ENCODE measurements at regions not wholly inside any gene's neighbourhood (a gene's known extent, or its start where the extent isn't known, plus 50 kb on each side); places are given as distances from the start of the nearest gene placed in this dataset.
"Not testable (repeated sequence)": the region's sequence is repeated elsewhere in the genome, so short reads cannot be mapped to it uniquely, and the experiment has no call there.

DNA sequence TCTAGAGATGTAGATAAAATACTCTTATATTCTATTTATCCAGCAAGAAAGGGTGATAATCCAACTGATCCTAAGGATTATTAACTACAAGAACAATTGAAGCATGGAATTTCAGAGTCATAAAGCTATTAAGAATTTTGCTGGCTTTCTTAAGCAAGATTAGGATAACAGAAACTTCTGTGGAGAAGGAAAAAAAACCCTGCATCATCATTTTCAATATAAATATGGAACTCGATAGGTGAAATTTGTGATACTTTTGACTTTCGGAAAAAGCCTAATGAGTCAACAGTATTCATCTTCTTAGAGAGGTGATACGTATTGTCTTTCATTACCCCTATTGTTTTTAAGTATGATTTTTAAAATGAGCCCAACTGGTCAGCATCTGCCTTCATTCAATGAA is 593.3 kb downstream of the CPS1 start:
- no peak for DNase-seq

DNA sequence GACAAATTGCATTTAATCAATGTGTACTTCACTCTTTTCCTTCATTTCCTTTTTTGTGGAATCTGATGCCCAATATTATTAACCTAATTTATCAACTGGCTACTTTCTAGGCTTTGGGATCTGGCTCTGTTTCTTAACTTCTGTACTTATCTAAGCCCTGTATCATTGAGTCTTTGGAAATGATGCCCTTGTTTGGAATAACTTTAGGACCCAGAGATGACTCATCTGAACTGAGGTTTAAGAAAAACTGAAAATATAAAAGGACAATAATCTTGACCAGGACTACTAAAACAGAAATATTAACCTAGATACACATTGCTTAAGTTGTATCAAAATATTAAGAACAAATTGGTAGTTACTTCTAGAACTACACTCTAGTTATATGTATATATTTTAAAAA is 600.8 kb downstream of the CPS1 start:
- no peak for DNase-seq

DNA sequence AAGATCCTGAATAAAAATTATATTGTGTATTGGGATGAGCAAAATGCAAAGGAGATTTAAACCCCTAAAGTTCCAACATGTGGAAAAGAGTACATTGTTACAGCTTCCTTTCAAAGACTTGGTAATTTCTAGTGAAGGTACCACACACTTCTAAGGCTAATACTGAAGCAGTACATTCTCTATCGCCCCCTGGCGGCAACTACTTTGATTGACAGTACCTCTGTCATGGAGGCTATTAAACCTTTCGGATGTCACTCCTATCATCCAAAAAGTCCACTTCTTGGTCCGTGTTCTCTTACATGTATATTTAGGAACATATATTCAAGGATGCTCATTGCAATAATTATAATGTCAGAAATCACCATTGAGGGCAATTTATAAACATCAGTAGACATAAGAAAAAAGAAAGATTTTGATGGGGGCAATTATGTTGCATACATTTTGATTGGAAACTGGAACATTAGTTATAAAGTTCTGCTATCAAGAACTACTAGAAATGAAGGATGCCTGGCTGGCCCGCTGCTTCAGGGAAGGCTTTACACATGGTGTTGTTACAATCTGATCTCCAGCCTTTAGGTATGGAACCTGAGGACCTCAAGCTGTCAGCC is 601.6 kb downstream of the CPS1 start:
- DNase-seq: peak; percentile 1 to 36 (median 12)

DNA sequence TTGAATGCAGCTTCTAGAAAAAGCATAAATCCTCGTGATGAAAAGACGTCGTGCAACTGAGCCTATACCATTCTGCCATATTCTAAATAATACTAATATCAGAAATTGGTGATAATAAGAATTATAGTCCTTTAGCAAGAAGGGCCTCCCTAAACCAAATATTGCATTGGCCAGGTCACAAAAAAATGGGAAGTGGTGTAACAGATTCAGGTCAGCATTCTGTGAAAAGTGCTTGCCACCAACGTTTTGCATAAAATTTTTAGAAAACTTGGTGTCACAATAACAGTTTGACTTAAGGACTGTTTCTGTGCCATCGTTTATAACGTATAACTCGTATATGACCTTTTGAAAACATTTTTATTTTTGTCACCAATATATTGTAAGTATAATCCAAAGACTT is 603.6 kb downstream of the CPS1 start:
- DNase-seq: no peak

DNA sequence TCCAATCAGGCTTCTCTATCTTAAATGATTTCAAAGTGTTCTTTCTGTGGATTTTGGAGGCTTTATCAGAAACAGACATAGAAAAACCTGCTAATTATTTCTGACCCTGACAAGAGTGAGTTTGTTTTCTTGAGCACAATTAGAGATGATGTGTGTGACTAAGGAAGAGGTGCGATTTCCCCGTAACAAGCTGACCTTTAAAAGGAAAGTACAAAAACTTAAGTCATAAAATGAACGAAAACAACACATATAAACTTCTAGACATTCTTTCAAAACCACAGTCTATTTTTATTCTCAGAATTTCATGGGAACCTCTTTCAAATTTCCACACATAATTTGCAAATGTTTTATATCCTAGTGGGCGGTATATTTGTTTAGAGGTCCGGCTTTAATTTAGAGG is 604.8 kb downstream of the CPS1 start:
- DNase-seq: no peak

DNA sequence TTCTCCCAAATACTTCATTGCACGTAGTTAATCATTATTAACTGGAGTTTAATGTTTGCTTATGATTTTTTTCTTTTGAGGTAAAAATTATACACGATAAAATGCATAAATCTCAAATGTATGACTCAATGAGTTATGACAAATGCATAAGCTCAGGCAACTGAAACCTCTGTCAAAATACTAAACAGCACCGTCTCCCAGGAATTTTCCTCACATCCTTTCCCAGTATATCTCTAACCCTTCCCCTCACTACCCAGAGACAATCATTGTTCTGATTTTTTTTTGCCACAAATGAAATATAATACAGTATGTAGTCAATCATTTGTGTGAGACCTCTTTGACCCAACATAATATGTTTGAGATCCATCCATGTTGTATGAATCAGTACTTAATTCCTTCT is 606.5 kb downstream of the CPS1 start:
- DNase-seq: no peak

DNA sequence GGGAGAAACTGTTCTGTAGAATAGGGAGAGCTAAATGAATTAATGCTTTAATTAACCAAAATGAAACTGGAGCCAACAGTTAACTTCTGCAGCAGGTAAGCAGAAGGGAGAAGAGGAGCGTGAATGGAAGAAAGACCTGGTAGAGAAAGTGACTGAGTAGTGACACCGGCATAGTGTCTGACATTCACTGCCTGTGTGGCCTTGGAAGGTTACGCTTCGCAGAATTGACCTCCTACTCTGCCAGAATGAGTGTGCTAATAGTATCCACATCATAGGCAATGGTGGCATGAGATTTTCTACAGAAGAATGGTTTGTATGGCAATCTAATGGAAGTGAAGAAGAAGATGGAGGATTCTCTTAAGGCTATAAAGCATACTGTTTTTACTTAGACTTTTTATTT is 614.4 kb downstream of the CPS1 start:
- DNase-seq: no peak

DNA sequence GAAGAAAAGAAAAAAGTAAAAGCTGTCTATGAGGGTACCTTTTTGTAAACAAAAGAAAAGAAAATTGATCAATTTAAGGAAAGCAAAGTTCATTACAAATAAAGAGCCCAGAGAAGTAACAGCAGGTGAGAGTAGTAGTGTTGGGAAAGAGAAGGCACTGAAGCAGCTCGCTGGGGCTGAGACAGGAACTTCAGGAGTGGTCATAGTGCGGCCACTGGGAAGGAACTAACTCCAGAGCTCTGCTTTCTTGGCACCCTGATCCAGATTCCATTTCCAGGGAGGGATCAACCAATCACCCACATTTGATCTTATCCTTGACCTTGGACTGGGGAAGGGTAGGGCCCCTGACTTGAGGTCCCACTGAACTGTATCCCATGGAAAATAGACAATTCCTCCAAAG is 617.6 kb downstream of the CPS1 start:
- no peak for DNase-seq

DNA sequence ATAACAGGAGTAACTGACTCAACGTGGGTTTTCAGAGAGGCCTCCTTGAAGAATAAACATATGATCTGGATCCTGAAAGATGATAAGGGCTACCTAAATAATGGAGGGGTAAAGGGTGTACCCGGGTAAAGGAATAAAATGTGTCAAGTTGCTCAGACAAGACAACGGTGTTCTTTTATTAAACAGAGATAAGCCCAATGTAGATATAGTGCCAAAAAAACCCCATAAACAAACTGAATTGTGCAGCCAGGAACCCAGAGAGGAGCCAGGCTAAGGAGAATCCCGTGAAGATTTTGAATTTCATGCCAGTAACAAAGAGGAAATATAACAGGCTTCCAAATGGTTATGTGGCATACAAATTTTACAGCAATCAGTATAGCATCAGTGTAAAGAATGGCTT is 618.2 kb downstream of the CPS1 start:
- no peak for DNase-seq

DNA sequence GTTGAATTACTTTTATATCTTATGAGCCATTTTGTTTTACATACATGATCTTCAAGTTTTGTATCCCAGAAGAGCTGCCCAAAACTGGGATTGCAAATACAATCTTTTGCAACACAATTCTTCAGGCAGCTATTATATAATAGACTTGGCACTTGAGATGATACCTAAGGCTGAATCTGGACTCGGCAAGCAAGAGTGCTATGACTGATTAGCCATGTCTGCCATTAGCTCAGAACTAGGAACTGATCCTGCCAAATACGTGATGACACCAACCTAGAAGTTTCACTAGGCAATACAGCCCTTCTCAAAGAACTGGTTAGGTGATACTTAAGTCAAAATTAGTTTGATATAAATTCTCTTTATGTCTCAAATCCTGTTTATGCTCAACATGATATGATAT is 619.6 kb downstream of the CPS1 start:
- DNase-seq: no peak

DNA sequence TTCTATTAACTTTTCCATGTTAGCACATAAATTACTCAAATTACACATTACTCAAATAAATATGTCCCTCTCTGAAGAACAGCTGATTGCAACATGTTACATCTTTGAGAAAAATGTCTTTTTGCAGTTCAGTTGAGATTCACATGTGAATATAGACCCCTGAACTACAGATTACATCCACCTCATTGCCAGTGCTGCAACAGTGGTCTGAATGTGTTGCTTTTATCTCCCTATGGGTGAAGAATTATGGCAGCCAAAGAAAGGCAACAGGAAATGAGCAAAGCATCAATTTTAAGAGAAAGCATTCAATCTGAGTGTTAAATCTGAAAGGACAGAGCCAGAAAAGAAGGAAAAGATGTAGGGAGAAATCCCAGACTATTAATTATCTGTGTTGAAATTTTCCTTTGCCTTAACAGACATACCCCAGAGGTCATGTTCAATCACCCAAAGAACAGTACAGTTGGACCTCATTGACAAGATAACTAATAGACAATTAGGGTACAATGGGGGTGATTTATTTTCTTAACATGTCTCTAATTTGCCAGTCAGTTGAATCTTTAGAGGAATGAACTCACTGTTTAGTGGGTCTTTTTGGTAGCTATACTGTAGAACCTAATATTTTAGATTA is 620.2 kb downstream of the CPS1 start:
- DNase-seq: no peak

DNA sequence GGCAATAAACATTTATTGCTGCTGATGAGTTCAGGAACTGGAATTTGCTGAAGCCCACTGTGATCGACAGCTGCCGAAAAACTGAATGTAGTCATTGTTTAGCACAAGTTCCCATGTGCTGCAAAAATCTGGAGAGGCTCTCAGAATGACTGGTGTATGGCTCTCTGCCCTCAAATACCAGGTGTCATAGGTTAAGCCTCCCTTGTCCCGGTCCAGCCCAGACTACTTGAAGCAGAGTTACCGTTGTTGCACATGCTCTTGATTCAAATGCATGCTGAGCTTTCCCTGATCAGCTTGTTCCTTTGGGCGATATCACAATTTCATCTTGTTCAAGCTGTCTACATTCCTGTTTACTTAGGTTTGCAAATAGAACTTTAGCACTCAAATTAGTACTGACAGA is 625.2 kb downstream of the CPS1 start:
- DNase-seq: no peak

DNA sequence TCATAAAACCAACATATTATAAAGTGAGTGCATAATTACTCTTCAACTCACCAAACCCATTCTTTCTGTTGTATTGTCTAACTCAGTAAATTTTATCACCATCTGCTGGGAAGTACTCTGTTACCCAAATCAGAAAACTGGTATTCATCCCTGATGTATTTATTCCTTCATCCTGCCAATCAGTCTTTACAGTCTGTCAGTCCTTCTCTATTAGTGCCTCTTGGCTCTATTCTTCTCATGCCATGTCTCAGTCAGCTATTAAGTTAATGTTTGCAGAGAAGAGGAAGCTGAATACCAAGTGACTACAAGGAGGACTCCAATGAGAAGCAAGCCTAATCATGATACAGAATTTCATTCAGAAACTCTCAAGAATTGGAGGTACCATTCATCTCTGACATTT is 631.2 kb downstream of the CPS1 start:
- DNase-seq: no peak

DNA sequence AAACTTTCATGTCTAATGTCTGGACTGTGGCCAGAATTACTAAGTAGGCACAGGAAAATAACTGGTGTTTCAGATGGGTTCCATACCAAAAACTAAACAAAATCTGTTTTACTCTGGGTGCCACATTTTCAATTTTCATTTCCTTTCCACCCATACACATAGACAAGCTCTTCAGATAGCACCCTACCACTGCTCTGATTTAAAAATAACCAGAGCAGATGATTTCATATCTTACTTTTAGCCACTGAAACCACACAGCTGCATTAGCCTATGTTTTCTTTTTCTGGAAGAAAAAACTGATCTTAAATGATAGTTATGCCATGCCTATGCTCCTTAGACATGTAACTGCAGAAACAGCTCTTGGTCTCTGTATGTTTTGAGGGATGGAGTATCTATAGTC is 647.6 kb downstream of the CPS1 start:
- DNase-seq: no peak

DNA sequence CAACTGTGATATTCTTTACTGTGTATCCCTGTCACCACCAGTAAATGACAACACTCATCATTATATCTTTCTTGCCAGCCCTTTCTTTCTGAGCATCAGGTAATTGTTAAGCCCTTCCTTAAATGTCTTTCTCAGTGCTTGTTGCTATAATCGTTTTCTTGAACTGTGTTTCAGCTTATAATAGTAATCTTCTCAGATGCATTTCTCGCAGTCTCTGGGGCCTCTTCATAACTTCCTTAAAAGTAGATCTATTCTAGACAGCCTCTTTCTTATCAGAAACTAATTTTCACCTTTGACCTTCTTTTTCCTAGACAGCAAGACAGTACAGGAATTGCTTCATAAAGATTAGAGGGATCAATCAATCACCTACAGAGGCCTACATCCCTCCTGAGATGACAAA is 648.1 kb downstream of the CPS1 start:
- no peak for DNase-seq

DNA sequence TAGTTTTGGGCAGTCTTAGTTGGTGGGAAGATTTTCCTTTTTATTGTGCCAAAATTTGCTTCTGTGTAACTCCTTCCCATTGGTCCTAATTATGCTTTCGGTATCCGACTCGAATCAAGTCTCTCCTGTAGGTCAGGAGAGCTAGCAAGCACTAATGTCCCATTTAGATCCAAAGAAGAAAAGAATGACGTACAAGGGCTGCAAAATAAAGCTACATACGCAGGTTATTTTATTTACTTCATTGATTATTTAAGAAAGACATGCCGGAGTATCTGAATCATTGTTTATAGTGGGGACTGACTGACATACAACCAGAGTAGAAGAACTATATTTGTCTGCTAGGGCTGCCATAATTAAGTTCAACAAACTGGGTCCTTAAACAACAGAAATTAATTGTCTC is 648.5 kb downstream of the CPS1 start:
- DNase-seq: no peak

DNA sequence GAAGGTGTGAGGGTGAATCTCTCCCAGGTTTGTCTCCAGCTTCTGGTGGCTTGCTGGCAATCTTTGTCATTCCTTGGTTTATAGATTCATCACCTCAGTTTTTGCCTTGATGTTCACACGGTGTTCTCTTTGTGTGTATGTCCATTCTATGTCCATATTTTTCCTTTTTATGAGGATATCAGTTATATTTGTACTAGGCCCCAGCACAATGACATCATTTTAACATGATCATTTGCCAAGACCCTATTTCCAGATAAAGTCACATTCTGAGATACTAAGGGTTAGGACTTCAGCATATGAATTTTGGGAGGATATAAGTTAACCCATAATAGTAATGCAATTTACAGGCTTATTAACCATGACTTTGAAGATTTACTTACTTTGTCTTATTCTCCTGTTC is 649.0 kb downstream of the CPS1 start:
- DNase-seq: no peak

DNA sequence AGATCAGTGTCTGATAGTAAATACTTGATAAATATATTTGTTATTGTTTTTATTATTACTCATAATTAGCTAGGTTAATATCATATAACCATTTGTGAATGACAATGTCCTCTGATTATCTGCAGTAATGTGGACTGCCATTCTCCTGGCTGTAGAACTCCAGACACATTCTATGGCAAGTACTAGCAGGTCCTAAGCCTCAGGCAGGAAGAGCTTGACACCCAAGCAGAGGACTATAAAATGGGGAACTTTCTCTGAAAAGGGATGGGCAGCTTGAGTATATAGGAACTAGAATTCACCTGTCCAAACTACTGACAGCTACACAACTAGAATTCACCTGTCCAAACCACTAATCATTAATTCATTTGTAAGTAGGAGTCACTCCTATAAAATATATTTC is 649.4 kb downstream of the CPS1 start:
- DNase-seq: no peak

DNA sequence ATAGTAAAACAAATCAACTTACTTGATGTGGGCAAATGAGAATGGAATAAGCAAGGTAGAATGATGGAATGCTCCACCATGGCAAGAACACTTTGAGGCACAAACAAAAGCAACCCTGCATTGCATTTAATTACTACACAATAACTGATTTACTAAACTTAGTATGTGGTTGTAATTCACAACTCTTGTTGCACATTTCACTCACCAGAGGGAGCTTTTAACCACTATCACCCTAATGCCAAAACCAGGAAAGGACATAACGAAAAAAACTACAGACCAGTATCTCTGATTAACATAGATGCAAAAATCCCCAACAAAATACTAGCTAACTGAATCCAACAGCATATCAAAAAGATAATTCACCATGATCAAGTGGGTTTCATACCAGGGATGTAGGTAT is 659.8 kb downstream of the CPS1 start:
- DNase-seq: no peak

DNA sequence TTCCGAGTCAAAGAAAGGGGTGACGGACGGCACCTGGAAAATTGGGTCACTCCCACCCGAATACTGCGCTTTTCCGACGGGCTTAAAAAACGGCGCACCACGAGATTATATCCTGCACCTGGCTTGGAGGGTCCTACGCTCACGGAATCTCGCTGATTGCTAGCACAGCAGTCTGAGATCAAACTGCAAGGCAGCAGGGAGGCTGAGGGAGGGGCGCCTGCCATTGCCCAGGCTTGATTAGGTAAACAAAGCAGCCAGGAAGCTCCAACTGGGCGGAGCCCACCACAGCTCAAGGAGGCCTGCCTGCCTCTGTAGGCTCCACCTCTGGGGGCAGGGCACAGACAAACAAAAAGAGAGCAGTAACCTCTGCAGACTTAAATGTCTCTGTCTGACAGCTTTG is 663.1 kb downstream of the CPS1 start:
- not testable (repeated sequence) for DNase-seq

DNA sequence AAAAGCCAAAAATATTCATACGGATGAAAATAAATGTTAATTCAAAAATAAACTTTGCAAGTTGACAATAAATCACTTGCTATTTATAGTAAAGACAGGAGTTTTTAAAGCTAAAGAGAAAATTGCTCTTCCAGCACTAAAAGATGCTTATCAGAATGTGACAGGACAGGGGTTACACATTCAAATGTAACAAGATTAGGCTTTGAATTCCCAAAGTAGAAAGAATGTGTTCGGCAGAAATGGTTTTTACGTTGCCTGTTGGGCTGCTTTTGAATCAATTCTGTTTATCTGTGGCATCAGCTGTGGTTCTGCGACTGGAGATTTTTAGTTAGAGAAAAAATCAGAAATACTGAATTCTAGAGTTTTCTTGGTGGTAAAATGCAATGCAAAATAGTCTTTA is 669.4 kb downstream of the CPS1 start:
- no peak for DNase-seq

DNA sequence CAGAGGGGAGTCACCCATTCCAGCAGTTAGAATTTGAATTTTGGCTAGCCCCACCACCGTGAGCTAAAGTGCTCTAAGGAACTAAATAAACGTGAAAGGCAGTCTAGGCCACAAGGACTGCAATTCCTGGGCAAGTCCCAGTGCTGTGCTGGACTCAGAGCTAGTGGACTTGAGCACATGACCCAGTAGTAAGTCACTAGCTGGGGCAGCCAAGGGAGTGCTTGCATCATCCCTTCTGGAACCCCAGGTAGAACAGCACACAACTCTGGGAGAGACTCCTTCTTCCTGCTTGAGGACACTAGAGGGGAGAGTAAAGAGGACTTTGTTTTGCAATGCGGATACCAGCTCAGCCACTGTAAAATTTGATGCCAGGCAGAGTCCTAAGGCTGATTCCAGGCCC is 672.2 kb downstream of the CPS1 start:
- no peak for DNase-seq

DNA sequence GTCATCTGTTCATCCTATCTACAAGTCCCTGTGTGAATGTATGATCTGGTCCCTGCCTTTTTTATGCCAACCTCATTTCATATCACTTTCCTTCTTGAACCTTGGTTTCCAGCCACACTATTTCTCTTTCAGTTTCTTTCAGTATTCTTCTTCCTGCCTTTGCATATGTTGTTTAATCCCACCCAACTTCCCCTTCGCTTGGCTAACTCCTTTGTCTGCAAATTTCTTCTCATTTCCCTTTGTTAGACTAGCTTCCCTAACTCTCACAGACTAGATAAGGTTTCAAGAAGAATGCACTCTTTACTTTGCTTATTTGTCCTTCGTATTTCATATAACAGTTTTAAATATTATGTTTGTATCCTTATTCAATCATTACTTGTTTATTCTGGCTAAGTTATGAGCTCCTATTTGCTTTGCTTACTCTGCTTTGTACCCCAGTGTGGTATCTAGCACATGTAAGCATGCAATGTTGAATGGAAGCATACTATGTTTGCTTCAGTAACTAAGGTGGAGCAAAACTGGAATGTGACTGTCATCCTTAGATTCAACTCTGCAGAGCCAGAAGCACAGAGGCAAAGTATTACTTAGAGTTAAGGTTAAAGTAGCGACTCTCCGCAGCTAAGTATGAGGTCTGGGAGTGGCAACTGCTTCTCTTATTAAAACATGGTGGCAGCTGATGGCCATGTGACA is 681.3 kb downstream of the CPS1 start:
- no peak for DNase-seq

DNA sequence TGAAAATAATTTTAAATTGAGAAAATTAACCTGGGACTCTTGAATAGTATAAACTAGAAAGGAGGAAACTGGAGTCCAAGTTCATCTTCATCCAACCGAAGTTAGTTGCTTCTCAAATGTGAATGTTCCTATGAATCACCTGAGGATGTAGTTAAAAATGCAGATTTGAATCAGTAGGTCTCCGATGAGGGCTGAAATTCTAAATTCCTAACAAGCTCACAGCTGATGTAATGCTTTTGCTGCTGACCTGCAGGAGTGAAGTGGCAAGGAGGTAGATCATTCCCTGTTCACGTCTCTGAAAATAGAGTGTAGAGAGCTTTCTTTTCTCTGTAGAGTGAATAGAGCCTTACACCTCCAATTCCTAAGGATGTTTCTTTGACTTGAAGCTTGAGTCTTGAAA is 685.5 kb downstream of the CPS1 start:
- DNase-seq: no peak

DNA sequence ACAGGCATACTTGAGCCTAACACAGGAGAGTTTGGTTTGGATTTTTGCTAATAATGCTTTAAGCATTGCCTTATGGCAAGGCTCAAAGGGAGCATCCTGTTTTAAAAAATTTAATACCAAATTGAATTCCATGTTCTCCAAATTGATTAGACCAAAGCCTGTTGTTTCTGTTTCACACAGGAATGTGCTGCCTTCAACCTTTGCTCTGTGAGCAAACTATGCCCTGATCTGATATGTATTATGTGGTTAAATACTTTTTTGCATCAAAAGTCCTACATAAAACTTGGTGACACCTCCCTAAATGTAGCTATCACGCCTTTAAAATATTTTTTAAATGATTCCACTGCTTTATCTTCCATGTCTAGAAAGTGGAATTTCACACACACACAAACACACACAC is 691.4 kb downstream of the CPS1 start:
- no peak for DNase-seq
